ENCODE measurements at regions not wholly inside any gene's neighbourhood (a gene's known extent, or its start where the extent isn't known, plus 50 kb on each side); places are given as distances from the start of the nearest gene placed in this dataset.
"Not testable (repeated sequence)": the region's sequence is repeated elsewhere in the genome, so short reads cannot be mapped to it uniquely, and the experiment has no call there.

GRCh38 chr21:13923175-13923574, 287.6 kb downstream of the LIPI start:
- DNase-seq (ENCODE audit: low read depth): not testable (repeated sequence)

GRCh38 chr21:13921455-13921854, 289.3 kb downstream of the LIPI start:
- DNase-seq (ENCODE audit: low read depth): not testable (repeated sequence)

- not testable (repeated sequence) for DNase-seq (ENCODE audit: low read depth)
Observed at GRCh38 chr21:13907385-13907784, 297.8 kb downstream of the POTED start.

GRCh38 chr21:13896596-13897247, 287.1 kb downstream of the POTED start:
- not testable (repeated sequence) for DNase-seq (ENCODE audit: low read depth)

GRCh38 chr21:13893617-13894016, 284.0 kb downstream of the POTED start:
- not testable (repeated sequence) for DNase-seq (ENCODE audit: low read depth)

DNA sequence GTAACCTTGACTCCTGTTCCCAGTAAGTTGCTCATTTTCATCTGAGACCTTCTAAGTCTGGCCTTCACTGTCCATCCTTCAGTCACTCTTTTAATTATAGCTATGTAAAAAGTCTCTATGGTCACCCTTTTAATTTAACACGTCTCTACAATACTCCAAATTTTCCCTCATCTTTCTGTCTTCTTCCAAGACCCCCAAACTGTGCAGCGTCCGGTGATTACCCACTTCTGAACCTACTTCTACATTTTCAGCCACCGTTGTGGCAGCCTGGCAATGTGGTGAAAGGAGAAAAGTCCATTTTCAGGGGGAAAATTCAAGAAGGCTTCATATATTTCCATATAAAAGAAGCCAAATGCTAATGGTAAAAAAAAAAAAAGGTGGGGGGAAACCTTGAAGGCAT, 283.4 kb downstream of the POTED start:
- DNase-seq (ENCODE audit: low read depth): not testable (repeated sequence)

- DNase-seq (ENCODE audit: low read depth): not testable (repeated sequence)
Observed at GRCh38 chr21:13892146-13892751, 282.7 kb downstream of the POTED start.

DNA sequence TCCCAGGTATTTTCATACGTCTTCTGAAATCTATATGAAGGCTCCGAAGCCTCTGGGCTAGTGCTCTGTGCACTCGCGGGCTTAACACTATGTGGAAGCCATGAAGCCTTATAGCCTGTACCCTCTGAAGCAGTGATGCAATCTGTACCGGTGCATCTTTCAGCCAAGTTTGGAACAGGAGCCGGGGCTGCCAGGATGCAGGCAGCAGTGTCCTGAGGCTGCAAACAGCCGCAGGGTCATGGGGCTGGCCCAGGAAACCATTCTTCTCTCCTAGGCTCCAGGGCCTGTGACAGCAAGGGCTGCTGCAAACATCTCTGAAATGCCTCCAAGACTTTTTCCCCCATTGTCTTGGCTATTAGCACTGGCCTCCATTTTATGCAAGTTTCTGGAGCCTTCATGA, 279.6 kb downstream of the POTED start:
- not testable (repeated sequence) for DNase-seq (ENCODE audit: low read depth)

DNA sequence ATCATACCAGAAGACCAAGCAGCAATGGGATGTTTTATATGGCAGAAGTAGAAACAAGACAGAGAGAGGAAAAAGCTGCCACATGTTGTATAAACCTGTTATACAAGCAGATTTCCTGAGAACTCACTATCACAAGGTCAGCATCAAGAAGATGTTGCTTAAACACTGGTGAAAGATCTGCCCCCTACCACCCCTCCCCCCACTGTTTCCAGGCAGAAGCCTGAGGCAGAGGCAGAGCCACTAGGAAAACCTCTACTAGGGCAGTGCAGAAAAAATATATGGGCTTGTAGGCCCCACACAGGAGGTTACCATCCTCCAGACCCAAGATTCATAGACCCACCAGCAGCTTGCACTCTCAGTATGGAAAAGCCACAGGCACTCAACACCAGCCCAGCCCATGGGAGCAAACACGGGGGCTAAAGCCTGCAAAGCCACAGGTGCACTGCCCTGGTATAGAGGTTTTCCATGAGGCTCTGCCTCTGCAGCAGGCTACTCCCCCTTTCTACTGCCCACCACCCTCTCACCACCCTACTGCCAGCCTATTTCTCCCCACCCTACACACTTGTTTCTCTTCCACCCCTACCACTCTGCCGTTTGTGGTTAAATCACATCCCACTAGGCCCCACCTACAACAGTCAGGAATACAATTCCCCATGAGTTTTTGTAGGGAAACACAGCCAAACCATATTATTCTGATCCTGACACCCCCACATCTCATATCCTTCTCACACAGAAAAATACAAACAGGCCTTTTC, 274.2 kb downstream of the POTED start:
- not testable (repeated sequence) for DNase-seq (ENCODE audit: low read depth)

GRCh38 chr21:13877503-13877902, 267.9 kb downstream of the POTED start:
- not testable (repeated sequence) for DNase-seq (ENCODE audit: low read depth)

DNA sequence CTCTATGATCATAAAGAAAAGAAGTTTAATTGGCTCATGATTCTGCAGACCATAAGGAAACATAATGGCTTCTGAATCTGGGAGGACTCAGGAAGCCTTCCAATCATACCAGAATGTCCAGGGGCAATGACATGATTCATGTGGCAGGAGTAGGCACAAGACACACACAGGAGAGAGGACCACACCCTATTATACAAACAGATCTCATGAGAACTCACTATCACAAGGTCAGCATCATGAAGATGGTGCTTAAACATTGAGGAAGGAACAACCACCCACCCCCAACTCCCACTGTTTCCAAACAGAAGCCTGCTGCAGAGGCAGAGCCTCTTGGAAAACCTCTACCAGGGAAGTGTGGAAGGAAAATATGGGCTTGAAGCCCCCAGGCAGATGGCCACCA, 267.4 kb downstream of the POTED start:
- DNase-seq (ENCODE audit: low read depth): not testable (repeated sequence)

DNA sequence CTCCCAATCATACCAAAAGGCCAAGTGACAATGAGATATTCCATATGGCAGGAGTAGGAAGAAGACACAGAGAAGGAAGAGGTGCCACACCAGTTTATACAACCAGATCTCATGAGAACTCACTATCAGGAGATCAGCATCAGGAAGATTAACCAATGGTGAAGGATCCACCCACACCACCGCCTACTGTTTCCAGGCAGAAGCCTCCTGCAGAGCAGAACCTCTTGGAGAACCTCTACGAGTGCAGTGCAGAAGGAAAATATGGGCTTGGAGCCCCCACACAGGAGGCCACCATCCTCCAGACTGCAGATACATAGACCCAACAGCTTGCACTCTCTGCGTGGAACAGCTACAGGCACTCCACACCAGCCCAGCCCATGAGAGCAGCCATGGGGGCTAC, 264.4 kb downstream of the POTED start:
- not testable (repeated sequence) for DNase-seq (ENCODE audit: low read depth)

GRCh38 chr21:13854638-13855037, 245.1 kb downstream of the POTED start:
- no peak for DNase-seq (ENCODE audit: low read depth)

GRCh38 chr21:13850808-13851207, 241.2 kb downstream of the POTED start:
- DNase-seq (ENCODE audit: low read depth): not testable (repeated sequence)

DNA sequence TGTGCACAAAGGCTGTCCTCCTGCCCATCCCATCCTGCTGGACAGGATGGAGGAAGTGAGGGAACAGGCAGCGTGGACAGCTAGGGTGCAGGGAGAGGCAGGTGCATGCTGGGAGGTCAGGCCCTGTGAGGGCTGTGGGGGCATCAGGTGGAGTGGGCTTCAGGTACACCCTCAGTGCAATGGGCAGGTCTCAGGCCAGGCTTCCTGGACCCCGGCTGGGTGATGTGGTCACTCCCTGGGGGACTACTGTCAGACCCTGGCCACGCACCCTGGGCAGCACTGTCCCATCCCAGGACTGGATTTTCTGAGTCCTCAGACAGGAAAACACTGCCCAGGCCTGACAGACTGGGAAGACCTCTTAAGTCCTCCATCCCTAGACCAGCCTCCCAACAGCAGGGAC, 239.9 kb downstream of the POTED start:
- DNase-seq (ENCODE audit: low read depth): not testable (repeated sequence)

GRCh38 chr21:13846718-13847117, 237.1 kb downstream of the POTED start:
- DNase-seq (ENCODE audit: low read depth): not testable (repeated sequence)

GRCh38 chr21:13844574-13844973, 235.0 kb downstream of the POTED start:
- DNase-seq (ENCODE audit: low read depth): not testable (repeated sequence)

DNA sequence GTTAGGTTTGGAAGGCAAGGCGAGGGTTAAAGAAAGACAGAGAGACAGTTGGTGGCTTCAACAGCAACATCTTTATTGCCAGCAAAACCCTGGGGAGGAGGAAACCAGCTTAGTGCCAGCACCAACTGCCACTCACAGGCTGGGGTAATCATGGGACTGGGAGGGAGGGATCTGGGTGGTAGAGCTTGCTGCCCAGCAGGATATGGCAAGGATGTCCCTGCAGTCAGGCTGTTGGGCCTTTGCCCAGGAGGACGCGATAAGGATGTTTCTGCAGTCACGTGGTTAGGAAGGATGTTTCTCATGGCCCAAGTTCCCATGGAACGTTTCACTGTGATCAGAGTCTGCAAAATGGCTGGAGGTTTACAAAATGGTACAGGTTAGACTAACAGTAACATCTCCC, 233.5 kb downstream of the POTED start:
- not testable (repeated sequence) for DNase-seq (ENCODE audit: low read depth)

DNA sequence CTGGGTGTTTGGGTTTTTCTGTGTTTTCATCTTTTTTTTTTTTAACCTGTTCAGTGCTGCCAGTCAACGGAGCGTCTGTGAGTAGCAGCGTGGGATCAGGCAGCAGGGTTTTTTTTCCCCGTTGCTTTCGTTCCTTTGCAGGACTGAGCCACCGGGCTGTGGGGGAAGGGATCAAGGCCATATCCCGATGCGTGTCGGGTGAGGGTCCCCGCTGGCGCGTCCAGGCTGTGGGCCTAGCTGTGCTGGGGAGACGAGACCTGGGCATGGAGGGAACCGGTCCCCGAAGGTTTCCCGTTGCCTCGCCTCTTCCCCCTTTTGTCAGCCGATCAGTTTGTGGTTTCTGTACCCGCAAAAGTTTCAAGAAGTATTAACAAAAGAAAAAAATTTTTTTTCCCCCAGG, 218.1 kb downstream of the POTED start:
- not testable (repeated sequence) for DNase-seq (ENCODE audit: low read depth)

- DNase-seq (ENCODE audit: low read depth): no peak
Observed at GRCh38 chr21:13827201-13827600, 217.6 kb downstream of the POTED start.

- DNase-seq (ENCODE audit: low read depth): not testable (repeated sequence)
Observed at GRCh38 chr21:13826511-13826910, 216.9 kb downstream of the POTED start.

DNA sequence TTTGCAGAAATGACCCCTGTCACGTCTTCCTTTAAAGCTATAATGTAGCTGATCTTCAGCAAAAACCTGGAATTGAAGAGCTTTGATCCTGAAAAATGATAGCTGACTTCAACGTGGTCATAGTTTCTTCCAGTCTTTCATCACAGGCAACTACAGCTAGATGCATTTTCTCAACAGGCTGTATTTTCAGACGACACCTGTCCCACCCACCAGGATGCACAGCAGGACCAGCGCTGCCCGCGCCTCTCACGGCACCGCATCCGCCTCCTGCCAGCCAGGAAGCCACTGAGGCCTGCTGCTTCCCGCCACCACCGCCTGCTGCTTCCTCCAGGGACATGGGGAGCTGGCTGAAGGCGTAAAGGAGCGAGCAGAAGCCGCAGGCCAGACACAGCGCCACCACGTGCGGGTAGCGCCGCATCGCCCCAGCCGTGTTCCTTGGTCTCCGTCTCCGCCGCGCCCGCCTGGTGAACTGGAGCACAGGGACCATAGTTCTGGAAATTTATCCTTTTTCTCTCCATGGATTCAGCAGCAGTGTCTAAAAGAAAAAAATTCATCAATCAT, 215.7 kb downstream of the POTED start:
- DNase-seq (ENCODE audit: low read depth): not testable (repeated sequence)
